ENCODE measurements at regions not wholly inside any gene's neighbourhood (a gene's known extent, or its start where the extent isn't known, plus 50 kb on each side); places are given as distances from the start of the nearest gene placed in this dataset.

- no peak for DNase-seq (ENCODE audit: low read depth, low spot score)
Measured at GRCh38 chr13:58048670-58049069, 417.1 kb downstream of the PCDH17 start.

- DNase-seq (ENCODE audit: low read depth, low spot score): no peak
Measured at GRCh38 chr13:58051396-58051795, 419.9 kb downstream of the PCDH17 start.

- no peak for DNase-seq (ENCODE audit: low read depth, low spot score)
Measured at GRCh38 chr13:58051807-58052375, 420.3 kb downstream of the PCDH17 start.

- DNase-seq (ENCODE audit: low read depth, low spot score): no peak
Measured at GRCh38 chr13:58056426-58056825, 424.9 kb downstream of the PCDH17 start.

GRCh38 chr13:58059624-58060023, 428.1 kb downstream of the PCDH17 start:
- no peak for DNase-seq (ENCODE audit: low read depth, low spot score)

- no peak for DNase-seq (ENCODE audit: low read depth, low spot score)
Measured at GRCh38 chr13:58080806-58081205, 449.3 kb downstream of the PCDH17 start.

GRCh38 chr13:58081301-58081820, 449.8 kb downstream of the PCDH17 start:
- no peak for DNase-seq (ENCODE audit: low read depth, low spot score)

GRCh38 chr13:58083064-58083463, 451.5 kb downstream of the PCDH17 start:
- DNase-seq (ENCODE audit: low read depth, low spot score): no peak

- no peak for DNase-seq (ENCODE audit: low read depth, low spot score)
Measured at GRCh38 chr13:58085274-58085673, 453.7 kb downstream of the PCDH17 start.

- no peak for DNase-seq (ENCODE audit: low read depth, low spot score)
Measured at GRCh38 chr13:58085819-58086218, 454.3 kb downstream of the PCDH17 start.

GRCh38 chr13:58087566-58087965, 456.0 kb downstream of the PCDH17 start:
- DNase-seq (ENCODE audit: low read depth, low spot score): no peak

- no peak for DNase-seq (ENCODE audit: low read depth, low spot score)
Measured at GRCh38 chr13:58093394-58093793, 461.9 kb downstream of the PCDH17 start.

GRCh38 chr13:58097831-58098230, 466.3 kb downstream of the PCDH17 start:
- no peak for DNase-seq (ENCODE audit: low read depth, low spot score)

- DNase-seq (ENCODE audit: low read depth, low spot score): no peak
Measured at GRCh38 chr13:58119351-58119750, 487.8 kb downstream of the PCDH17 start.

- no peak for DNase-seq (ENCODE audit: low read depth, low spot score)
Measured at GRCh38 chr13:58119804-58120203, 488.3 kb downstream of the PCDH17 start.

GRCh38 chr13:58126496-58126895, 495.0 kb downstream of the PCDH17 start:
- DNase-seq (ENCODE audit: low read depth, low spot score): no peak

- DNase-seq (ENCODE audit: low read depth, low spot score): no peak
Measured at GRCh38 chr13:58134012-58134411, 502.5 kb downstream of the PCDH17 start.

GRCh38 chr13:58134525-58134924, 503.0 kb downstream of the PCDH17 start:
- DNase-seq (ENCODE audit: low read depth, low spot score): no peak

- DNase-seq (ENCODE audit: low read depth, low spot score): no peak
Measured at GRCh38 chr13:58142952-58143351, 511.4 kb downstream of the PCDH17 start.

- DNase-seq (ENCODE audit: low read depth, low spot score): no peak
Measured at GRCh38 chr13:58144616-58145015, 513.1 kb downstream of the PCDH17 start.

GRCh38 chr13:58151452-58151851, 519.9 kb downstream of the PCDH17 start:
- no peak for DNase-seq (ENCODE audit: low read depth, low spot score)

- no peak for DNase-seq (ENCODE audit: low read depth, low spot score)
Measured at GRCh38 chr13:58160980-58161379, 529.4 kb downstream of the PCDH17 start.

- DNase-seq (ENCODE audit: low read depth, low spot score): no peak
Measured at GRCh38 chr13:58165617-58166016, 534.1 kb downstream of the PCDH17 start.

- no peak for DNase-seq (ENCODE audit: low read depth, low spot score)
Measured at GRCh38 chr13:58181111-58181510, 549.6 kb downstream of the PCDH17 start.
